ENCODE measurements at regions not wholly inside any gene's neighbourhood (a gene's known extent, or its start where the extent isn't known, plus 50 kb on each side); places are given as distances from the start of the nearest gene placed in this dataset.

DNA sequence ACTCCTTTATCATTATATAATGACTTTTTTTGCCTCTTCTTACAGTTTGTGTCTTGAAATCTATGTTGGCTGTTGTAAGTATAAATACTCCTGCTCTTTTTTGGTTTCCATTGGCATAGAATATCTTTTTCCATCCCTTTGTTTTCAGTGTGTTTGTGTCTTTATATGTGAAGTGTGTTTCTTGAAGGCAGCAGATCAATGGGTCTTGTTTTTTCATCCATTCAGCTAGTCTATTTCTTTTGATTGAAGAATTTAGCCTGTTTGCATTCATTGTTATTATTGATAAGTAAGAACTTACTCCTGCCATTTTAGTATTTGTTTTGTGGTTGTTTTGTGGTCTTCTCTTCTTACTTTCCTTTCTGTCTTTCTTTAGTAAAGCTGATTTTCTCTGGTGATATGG, 322.8 kb downstream of the PLA2G4A start:
- intact Hi-C loops (cut with DNase I), result no loop called here
- DNase-seq, result no peak
- no peak overlapping the region for H3K4me3 ChIP-seq (replicated peaks in 1 of 3)
- no peak overlapping the region for H3K27ac ChIP-seq
- no peaks in the 10 kb centered on the region for H3K36me3 ChIP-seq
- H3K27me3 ChIP-seq, result no peaks in the 10 kb centered on the region
- H3K4me1 ChIP-seq, result no peaks in the 10 kb centered on the region
- no peak for TF ChIP-seq POLR2A (IDR thresholded peaks at IDR 0.05)
- TF ChIP-seq, protein P1, sequence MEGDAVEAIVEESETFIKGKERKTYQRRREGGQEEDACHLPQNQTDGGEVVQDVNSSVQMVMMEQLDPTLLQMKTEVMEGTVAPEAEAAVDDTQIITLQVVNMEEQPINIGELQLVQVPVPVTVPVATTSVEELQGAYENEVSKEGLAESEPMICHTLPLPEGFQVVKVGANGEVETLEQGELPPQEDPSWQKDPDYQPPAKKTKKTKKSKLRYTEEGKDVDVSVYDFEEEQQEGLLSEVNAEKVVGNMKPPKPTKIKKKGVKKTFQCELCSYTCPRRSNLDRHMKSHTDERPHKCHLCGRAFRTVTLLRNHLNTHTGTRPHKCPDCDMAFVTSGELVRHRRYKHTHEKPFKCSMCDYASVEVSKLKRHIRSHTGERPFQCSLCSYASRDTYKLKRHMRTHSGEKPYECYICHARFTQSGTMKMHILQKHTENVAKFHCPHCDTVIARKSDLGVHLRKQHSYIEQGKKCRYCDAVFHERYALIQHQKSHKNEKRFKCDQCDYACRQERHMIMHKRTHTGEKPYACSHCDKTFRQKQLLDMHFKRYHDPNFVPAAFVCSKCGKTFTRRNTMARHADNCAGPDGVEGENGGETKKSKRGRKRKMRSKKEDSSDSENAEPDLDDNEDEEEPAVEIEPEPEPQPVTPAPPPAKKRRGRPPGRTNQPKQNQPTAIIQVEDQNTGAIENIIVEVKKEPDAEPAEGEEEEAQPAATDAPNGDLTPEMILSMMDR (IDR thresholded peaks at IDR 0.05), result no peak
- no peaks in the 10 kb centered on the region for H3K9me3 ChIP-seq

DNA sequence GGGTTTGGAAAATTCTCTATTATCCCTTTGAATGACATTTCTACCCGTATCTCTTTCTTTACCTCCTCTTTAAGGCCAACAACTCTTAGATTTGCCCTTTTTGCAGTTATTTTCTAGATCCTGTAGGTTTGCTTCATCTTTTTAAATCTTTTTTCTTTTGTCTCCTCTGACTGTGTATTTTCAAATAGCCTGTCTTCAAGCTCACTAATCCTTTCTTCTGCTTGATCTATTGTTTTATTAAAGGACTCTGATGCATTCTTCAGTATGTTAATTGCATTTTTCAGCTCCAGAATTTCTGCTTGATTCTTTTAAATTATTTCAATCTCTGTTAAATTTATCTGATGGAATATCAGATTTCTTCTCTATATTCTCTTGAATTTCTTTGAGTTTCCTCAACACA, 324.3 kb downstream of the PLA2G4A start:
- H3K36me3 ChIP-seq, result no peaks in the 10 kb centered on the region
- TF ChIP-seq, protein P1 (IDR thresholded peaks at IDR 0.05), result no peak
- no peak for TF ChIP-seq POLR2A (IDR thresholded peaks at IDR 0.05)
- no peaks in the 10 kb centered on the region for H3K27me3 ChIP-seq
- WGBS, 2 donors, result 0 to 46% methylated on average over 1 of the region's 1 CpG
- intact Hi-C loops (cut with DNase I), result no loop called here
- no peaks in the 10 kb centered on the region for H3K4me1 ChIP-seq
- H3K4me3 ChIP-seq (replicated peaks in 1 of 3), result no peak overlapping the region
- no peak overlapping the region for H3K27ac ChIP-seq
- no peaks in the 10 kb centered on the region for H3K9me3 ChIP-seq
- DNase-seq, result no peak

DNA sequence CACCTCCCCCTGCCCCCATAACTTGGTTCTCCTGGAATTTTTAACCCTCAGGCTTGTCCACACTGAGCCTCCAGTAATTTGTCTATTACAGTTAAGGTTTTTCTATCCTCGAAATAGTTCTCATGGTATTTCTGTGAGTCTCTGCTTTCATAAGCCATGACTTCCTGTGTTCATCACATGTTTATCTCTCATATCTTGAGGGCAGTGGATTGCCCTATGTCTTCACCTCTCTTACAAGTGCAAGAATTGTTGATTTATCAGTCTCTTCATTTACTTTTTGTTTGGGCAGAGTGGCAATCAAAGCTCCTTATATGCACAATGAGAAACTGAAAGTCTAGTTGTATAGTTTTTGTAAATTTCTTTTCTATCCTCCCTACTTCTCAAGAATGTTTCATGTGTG, 328.4 kb downstream of the PLA2G4A start:
- no peaks in the 10 kb centered on the region for H3K4me1 ChIP-seq
- no peaks in the 10 kb centered on the region for H3K36me3 ChIP-seq
- H3K27ac ChIP-seq, result no peak overlapping the region
- H3K27me3 ChIP-seq, result no peaks in the 10 kb centered on the region
- intact Hi-C loops (cut with DNase I), result no loop called here
- no peak overlapping the region for H3K4me3 ChIP-seq (replicated peaks in 1 of 3)
- WGBS, 2 donors, result 63 to 65% methylated on average over 1 of the region's 1 CpG
- TF ChIP-seq POLR2A (IDR thresholded peaks at IDR 0.05), result no peak
- TF ChIP-seq, protein P1 (IDR thresholded peaks at IDR 0.05), result no peak
- no peak for DNase-seq
- no peaks in the 10 kb centered on the region for H3K9me3 ChIP-seq

DNA sequence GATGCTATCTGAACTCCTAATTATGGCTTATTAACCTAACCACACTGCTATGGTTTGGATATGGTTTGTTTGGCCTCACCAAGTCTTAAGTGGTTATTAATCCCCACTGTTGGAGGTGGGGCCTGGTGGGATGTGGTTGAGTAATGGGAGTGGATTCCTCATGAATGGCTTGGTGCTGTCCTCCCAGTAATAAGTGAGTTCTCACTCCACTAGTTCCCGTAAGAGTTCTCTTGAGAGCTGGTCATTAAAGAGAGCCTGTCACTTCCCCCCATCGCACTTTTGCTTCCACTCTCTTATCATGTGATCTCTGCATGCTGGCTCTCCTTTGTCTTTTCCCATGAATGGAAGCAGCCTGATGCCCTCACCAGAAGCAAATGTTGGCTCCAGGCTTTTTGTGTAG, 328.8 kb downstream of the PLA2G4A start:
- 37 to 47% methylated on average over 2 of the region's 2 CpGs for WGBS, 2 donors
- intact Hi-C loops (cut with DNase I), result no loop called here
- no peak overlapping the region for H3K4me3 ChIP-seq (replicated peaks in 1 of 3)

DNA sequence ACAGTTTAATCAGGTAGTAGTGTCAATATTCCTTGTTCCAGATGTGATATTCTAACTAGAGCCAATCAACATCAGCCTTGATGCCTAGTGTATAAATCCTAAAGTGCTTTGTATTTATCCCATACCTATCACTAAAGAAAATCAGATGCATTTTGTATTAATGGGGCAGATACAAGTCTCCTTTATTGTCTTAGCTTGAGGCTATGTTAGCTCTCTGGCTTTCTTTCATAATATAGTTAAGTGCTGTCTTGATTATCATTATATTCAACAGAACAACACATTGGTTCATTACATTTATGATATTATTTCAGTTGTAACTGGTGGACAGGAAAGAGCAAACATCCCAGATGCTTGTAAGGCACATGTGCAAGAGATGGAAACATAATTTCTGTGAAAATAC, 338.8 kb downstream of the PLA2G4A start:
- Histone ChIP-seq H3K27ac (no peak overlapping the region), H3K27me3 (no peaks in the 10 kb centered on the region), H3K9me3 (no peaks in the 10 kb centered on the region), H3K36me3 (no peaks in the 10 kb centered on the region), H3K4me3 (replicated peaks in 1 of 3) (no peak overlapping the region), H3K4me1 (no peaks in the 10 kb centered on the region)
- intact Hi-C loops (cut with DNase I), result no loop called here
- TF ChIP-seq POLR2A (IDR thresholded peaks at IDR 0.05), result no peak
- TF ChIP-seq, protein P1 (IDR thresholded peaks at IDR 0.05), result no peak
- DNase-seq, result no peak

More for the DNA sequence above, 328.8 kb downstream of the PLA2G4A start:
- H3K9me3 ChIP-seq, result no peaks in the 10 kb centered on the region
- no peak for DNase-seq
- H3K4me1 ChIP-seq, result no peaks in the 10 kb centered on the region
- H3K27ac ChIP-seq, result no peak overlapping the region
- TF ChIP-seq POLR2A (IDR thresholded peaks at IDR 0.05), result no peak
- TF ChIP-seq, protein P1 (IDR thresholded peaks at IDR 0.05), result no peak
- H3K27me3 ChIP-seq, result no peaks in the 10 kb centered on the region
- no peaks in the 10 kb centered on the region for H3K36me3 ChIP-seq
